ENCODE measurements at regions not wholly inside any gene's neighbourhood (a gene's known extent, or its start where the extent isn't known, plus 50 kb on each side); places are given as distances from the start of the nearest gene placed in this dataset.

GRCh38 chr4:66863481-66863880 lies 681.8 kb downstream of the CENPC start:
- no peaks in the 10 kb centered on the region for H3K9me2 ChIP-seq (replicated peaks; ENCODE audit: low read depth, low read length)
- H3K9me3 ChIP-seq (ENCODE audit: insufficient read depth, low read depth, low read length), result no peaks in the 10 kb centered on the region
- no peaks in the 10 kb centered on the region for H3K4me1 ChIP-seq (ENCODE audit: insufficient read depth, low read length, poor library complexity, severe bottlenecking)
- no peak overlapping the region for H2AFZ ChIP-seq (ENCODE audit: low read length)
- H4K20me1 ChIP-seq (ENCODE audit: insufficient read depth, low read length, poor library complexity, severe bottlenecking), result no peaks in the 10 kb centered on the region
- H3K36me3 ChIP-seq (ENCODE audit: insufficient read depth, low read length), result no peaks in the 10 kb centered on the region
- no peak overlapping the region for H3K9ac ChIP-seq (ENCODE audit: low read depth, low read length, poor library complexity, severe bottlenecking)
- H3K4me2 ChIP-seq (ENCODE audit: low read depth, low read length, poor library complexity, severe bottlenecking), result no peak overlapping the region
- no peaks in the 10 kb centered on the region for H3K27me3 ChIP-seq (ENCODE audit: insufficient read depth, low read length, poor library complexity, severe bottlenecking)
- no peaks in the 10 kb centered on the region for H3F3A ChIP-seq (ENCODE audit: low read depth)
- H3K4me3 ChIP-seq (ENCODE audit: low read length, poor library complexity, severe bottlenecking), result no peak overlapping the region
- no peaks in the 10 kb centered on the region for H3K79me2 ChIP-seq (ENCODE audit: insufficient read depth, low read length)
- no peak for TF ChIP-seq CTCF (conservative IDR thresholded peaks at IDR 0.05; ENCODE audit: low read length)
- no peak for TF ChIP-seq EZH2phosphoT487 (IDR thresholded peaks at IDR 0.05; ENCODE audit: borderline replicate concordance)

GRCh38 chr4:66855956-66856355 lies 689.3 kb downstream of the CENPC start:
- H3K79me2 ChIP-seq (ENCODE audit: insufficient read depth, low read length), result no peaks in the 10 kb centered on the region
- no peaks in the 10 kb centered on the region for H3K9me2 ChIP-seq (replicated peaks; ENCODE audit: low read depth, low read length)

DNA sequence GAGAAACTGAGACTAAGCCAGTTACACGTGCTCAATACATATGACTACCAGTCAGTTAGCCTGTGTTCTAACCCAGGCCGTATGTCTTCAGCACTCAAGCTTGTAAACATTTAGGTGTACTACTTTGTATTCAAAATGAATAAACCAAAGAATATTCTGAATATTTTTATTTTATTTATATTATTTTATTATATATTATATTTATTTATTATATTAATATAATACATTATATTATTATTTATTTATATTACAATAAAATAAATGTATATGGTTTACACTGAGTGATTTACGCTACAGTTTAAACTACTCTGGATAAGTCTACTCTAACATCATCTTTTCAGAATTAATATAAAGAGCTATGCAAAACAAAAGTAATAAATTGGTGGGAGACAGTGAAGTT lies 691.5 kb downstream of the CENPC start:
- H2AFZ ChIP-seq (ENCODE audit: low read length), result no peak overlapping the region
- no peaks in the 10 kb centered on the region for H3K79me2 ChIP-seq (ENCODE audit: insufficient read depth, low read length)
- no peaks in the 10 kb centered on the region for H3K9me2 ChIP-seq (replicated peaks; ENCODE audit: low read depth, low read length)
- H3K9ac ChIP-seq (ENCODE audit: low read depth, low read length, poor library complexity, severe bottlenecking), result no peak overlapping the region
- no peaks in the 10 kb centered on the region for H4K20me1 ChIP-seq (ENCODE audit: insufficient read depth, low read length, poor library complexity, severe bottlenecking)
- H3K4me3 ChIP-seq (ENCODE audit: low read length, poor library complexity, severe bottlenecking), result no peak overlapping the region
- TF ChIP-seq CTCF (conservative IDR thresholded peaks at IDR 0.05; ENCODE audit: low read length), result no peak
- TF ChIP-seq EZH2phosphoT487 (IDR thresholded peaks at IDR 0.05; ENCODE audit: borderline replicate concordance), result no peak
- no peak overlapping the region for H3K4me2 ChIP-seq (ENCODE audit: low read depth, low read length, poor library complexity, severe bottlenecking)
- no peaks in the 10 kb centered on the region for H3K36me3 ChIP-seq (ENCODE audit: insufficient read depth, low read length)
- H3K9me3 ChIP-seq (ENCODE audit: insufficient read depth, low read depth, low read length), result no peaks in the 10 kb centered on the region
- H3K27me3 ChIP-seq (ENCODE audit: insufficient read depth, low read length, poor library complexity, severe bottlenecking), result no peaks in the 10 kb centered on the region
- H3K4me1 ChIP-seq (ENCODE audit: insufficient read depth, low read length, poor library complexity, severe bottlenecking), result no peaks in the 10 kb centered on the region
- no peaks in the 10 kb centered on the region for H3F3A ChIP-seq (ENCODE audit: low read depth)

More at GRCh38 chr4:66855956-66856355, 689.3 kb downstream of the CENPC start:
- H2AFZ ChIP-seq (ENCODE audit: low read length), result no peak overlapping the region
- H3K9ac ChIP-seq (ENCODE audit: low read depth, low read length, poor library complexity, severe bottlenecking), result no peak overlapping the region
- no peaks in the 10 kb centered on the region for H4K20me1 ChIP-seq (ENCODE audit: insufficient read depth, low read length, poor library complexity, severe bottlenecking)
- TF ChIP-seq CTCF (conservative IDR thresholded peaks at IDR 0.05; ENCODE audit: low read length) (no peak), EZH2phosphoT487 (IDR thresholded peaks at IDR 0.05; ENCODE audit: borderline replicate concordance) (no peak)
- no peaks in the 10 kb centered on the region for H3K27me3 ChIP-seq (ENCODE audit: insufficient read depth, low read length, poor library complexity, severe bottlenecking)
- H3K9me3 ChIP-seq (ENCODE audit: insufficient read depth, low read depth, low read length), result no peaks in the 10 kb centered on the region
- H3F3A ChIP-seq (ENCODE audit: low read depth), result no peaks in the 10 kb centered on the region
- no peaks in the 10 kb centered on the region for H3K36me3 ChIP-seq (ENCODE audit: insufficient read depth, low read length)
- H3K4me2 ChIP-seq (ENCODE audit: low read depth, low read length, poor library complexity, severe bottlenecking), result no peak overlapping the region
- H3K4me1 ChIP-seq (ENCODE audit: insufficient read depth, low read length, poor library complexity, severe bottlenecking), result no peaks in the 10 kb centered on the region
- no peak overlapping the region for H3K4me3 ChIP-seq (ENCODE audit: low read length, poor library complexity, severe bottlenecking)
